Neural progenitor cell (in vitro differentiated cells): ENCODE measurements at regions not wholly inside any gene's neighbourhood (a gene's known extent, or its start where the extent isn't known, plus 50 kb on each side); places are given as distances from the start of the nearest gene placed in this dataset.

ENCODE experiments used
- EZH2 ChIP-seq: fragments of 200-600 bp; sonication (generic); IDR thresholded peaks from 2 replicates; pipeline ENCODE4 v1.6.1; 2017; ENCODE audit warnings: antibody characterized with exemption, mild to moderate bottlenecking, moderate library complexity
- EZH2phosphoT487 ChIP-seq: fragments of 200-600 bp; sonication (generic); IDR thresholded peaks from 2 replicates; pipeline ENCODE4 v1.6.1; 2017; ENCODE audit warnings: antibody characterized with exemption
- TF ChIP-seq, protein P1 (sequence below): fragments of 200-600 bp; sonication (generic); IDR thresholded peaks from 2 replicates; pipeline ENCODE4 v1.5.1; 2017; ENCODE audit warnings: antibody characterized with exemption, mild to moderate bottlenecking

GRCh38 chr12:65594409-65594808 is 229.9 kb upstream of the HMGA2 start:
- TF ChIP-seq, protein P1, sequence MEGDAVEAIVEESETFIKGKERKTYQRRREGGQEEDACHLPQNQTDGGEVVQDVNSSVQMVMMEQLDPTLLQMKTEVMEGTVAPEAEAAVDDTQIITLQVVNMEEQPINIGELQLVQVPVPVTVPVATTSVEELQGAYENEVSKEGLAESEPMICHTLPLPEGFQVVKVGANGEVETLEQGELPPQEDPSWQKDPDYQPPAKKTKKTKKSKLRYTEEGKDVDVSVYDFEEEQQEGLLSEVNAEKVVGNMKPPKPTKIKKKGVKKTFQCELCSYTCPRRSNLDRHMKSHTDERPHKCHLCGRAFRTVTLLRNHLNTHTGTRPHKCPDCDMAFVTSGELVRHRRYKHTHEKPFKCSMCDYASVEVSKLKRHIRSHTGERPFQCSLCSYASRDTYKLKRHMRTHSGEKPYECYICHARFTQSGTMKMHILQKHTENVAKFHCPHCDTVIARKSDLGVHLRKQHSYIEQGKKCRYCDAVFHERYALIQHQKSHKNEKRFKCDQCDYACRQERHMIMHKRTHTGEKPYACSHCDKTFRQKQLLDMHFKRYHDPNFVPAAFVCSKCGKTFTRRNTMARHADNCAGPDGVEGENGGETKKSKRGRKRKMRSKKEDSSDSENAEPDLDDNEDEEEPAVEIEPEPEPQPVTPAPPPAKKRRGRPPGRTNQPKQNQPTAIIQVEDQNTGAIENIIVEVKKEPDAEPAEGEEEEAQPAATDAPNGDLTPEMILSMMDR = no peak
- TF ChIP-seq EZH2phosphoT487 (no peak), EZH2 (no peak)
